ENCODE measurements at regions not wholly inside any gene's neighbourhood (a gene's known extent, or its start where the extent isn't known, plus 50 kb on each side); places are given as distances from the start of the nearest gene placed in this dataset.

DNA sequence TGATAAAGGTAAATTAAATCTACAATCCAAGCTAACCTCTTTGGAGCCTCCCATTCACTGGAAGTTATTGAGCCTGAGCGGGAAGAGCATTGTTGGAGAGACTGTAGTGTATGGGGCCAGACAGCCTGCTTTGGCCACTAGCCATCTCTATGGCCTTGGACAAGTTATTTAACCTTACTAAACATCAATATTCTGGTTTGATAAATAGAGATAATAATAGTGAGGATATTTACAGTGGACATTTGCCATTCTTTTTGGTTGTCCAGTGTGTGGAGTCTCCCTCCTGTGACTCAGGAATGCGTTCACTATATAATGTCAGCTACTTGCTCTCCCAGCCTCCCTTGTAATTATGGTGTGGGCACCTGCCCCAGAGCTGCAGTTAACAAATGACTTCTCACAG, 216.1 kb downstream of the SLC38A4 start:
- no peak for TF ChIP-seq CTCF (IDR thresholded peaks at IDR 0.05; ENCODE audit: poor library complexity, severe bottlenecking)
- no peak for TF ChIP-seq RAD21 (conservative IDR thresholded peaks at IDR 0.05)
